HCT116 (cell line): ENCODE measurements at regions not wholly inside any gene's neighbourhood (a gene's known extent, or its start where the extent isn't known, plus 50 kb on each side); places are given as distances from the start of the nearest gene placed in this dataset.

Source experiments
- ATAC-seq: fragments of 200-7000 bp; cut with Tn5 transposase; 2 replicates; pipeline ENCODE4 v1.9.1; 2020; ENCODE audit warnings: mild to moderate bottlenecking, moderate library complexity
- BruUV-seq: library from RNA; stranded (reverse); fragments of 400-500 nt; replicated peaks from 2 replicates; lab custom pipeline; 2021; lab: Mats Ljungman, UMichigan
- CTCF ChIA-PET: fragments of 300-600 bp; sonication (Branson Sonifier 250); formaldehyde crosslinking; loops from one replicate; lab custom pipeline; 2021; ENCODE audit warnings: antibody characterized with exemption; lab: Charles Lee
- POLR2A ChIA-PET: fragments of 300-600, 350-600 bp; sonication (Branson Sonifier 250); formaldehyde crosslinking; loops from one replicate; lab custom pipeline; 2021; ENCODE audit warnings: antibody characterized with exemption; lab: Charles Lee
- RAD21 ChIA-PET, 2 experiments: fragments of 300-600 bp; sonication (Branson Sonifier 250); formaldehyde crosslinking; loops; one replicate each; lab custom pipeline; 2023; ENCODE audit warnings: low total read pairs in 2 of 2; ENCODE audit not compliant: uncharacterized antibody in 2 of 2, unreplicated experiment in 2 of 2, low non-redundant PET in 1 of 2; lab: Charles Lee
- DNase-seq: peaks from one replicate; pipeline ENCODE4 v3.0.0-alpha.2; 2010; ENCODE audit warnings: low read depth, low spot score
- H2AFZ ChIP-seq: fragments of 200-600 bp; shearing (Covaris generic), sonication (generic); 2 replicates; pipeline ENCODE4 v1.6.1; 2017; ENCODE audit warnings: low read depth, mixed run types, mixed read lengths, antibody characterized with exemption, low read length; ENCODE audit not compliant: poor library complexity, severe bottlenecking
- H3K27ac ChIP-seq: 2 replicates; pipeline ENCODE4 v1.5.1; 2012; ENCODE audit warnings: low read depth, low read length
- H3K27me3 ChIP-seq: fragments of 200-600 bp; sonication (generic); 2 replicates; pipeline ENCODE4 v1.6.1; 2016; ENCODE audit warnings: mixed run types, low read length, mixed read lengths; ENCODE audit not compliant: insufficient read depth
- H3K36me3 ChIP-seq, 2 experiments: fragments of 200-500 bp in 1 of 2; fragments of 200-600 bp in 1 of 2; sonication (Bioruptor generic) in 1 of 2; sonication (generic) in 1 of 2; 2 replicates each; pipeline versions ENCODE4 v1.5.1 to v1.6.1; 2014 to 2016; ENCODE audit warnings: low read length in 2 of 2, inconsistent platforms in 1 of 2, mixed read lengths in 1 of 2, mixed run types in 1 of 2; ENCODE audit not compliant: insufficient read depth in 2 of 2, control insufficient read depth in 1 of 2
- H3K4me1 ChIP-seq, 2 experiments: fragments of 200-600 bp in 1 of 2; sonication (generic) in 1 of 2; 2 replicates each; pipeline versions ENCODE4 v1.5.1 to v1.6.1; 2012 to 2017; ENCODE audit warnings: low read length in 2 of 2, inconsistent platforms in 1 of 2, mild to moderate bottlenecking in 1 of 2, mixed read lengths in 1 of 2, mixed run types in 1 of 2, moderate library complexity in 1 of 2; ENCODE audit not compliant: insufficient read depth in 2 of 2, control insufficient read depth in 1 of 2
- H3K4me2 ChIP-seq: fragments of 200-600 bp; sonication (generic); 2 replicates; pipeline ENCODE4 v1.6.1; 2017; ENCODE audit warnings: mixed run types, low read length, mixed read lengths
- H3K4me3 ChIP-seq, 2 experiments: fragments of 200-600 bp in 1 of 2; sonication (generic) in 1 of 2; replicated peaks in 1 of 2; 2 replicates each; pipeline ENCODE4 v1.5.1; 2011 to 2016; ENCODE audit warnings: low read length in 2 of 2, control low read depth in 1 of 2, low read depth in 1 of 2, mild to moderate bottlenecking in 1 of 2, mixed read lengths in 1 of 2, mixed run types in 1 of 2
- H3K79me2 ChIP-seq: fragments of 200-600 bp; sonication (generic); 2 replicates; pipeline ENCODE4 v1.6.1; 2017; ENCODE audit warnings: mild to moderate bottlenecking, mixed run types, low read length, moderate library complexity, mixed read lengths; ENCODE audit not compliant: insufficient read depth
- H3K9ac ChIP-seq: fragments of 200-600 bp; sonication (generic); 2 replicates; pipeline ENCODE4 v1.6.1; 2016; ENCODE audit warnings: low read length, mixed read lengths
- H3K9me2 ChIP-seq: fragments of 200-600 bp; sonication (generic), shearing (Covaris generic); 2 replicates; pipeline ENCODE4 v1.6.1; 2017; ENCODE audit warnings: mixed run types, mild to moderate bottlenecking, moderate library complexity; ENCODE audit not compliant: insufficient read depth
- H3K9me3 ChIP-seq, 2 experiments: fragments of 200-500 bp in 1 of 2; fragments of 200-600 bp in 1 of 2; sonication (Bioruptor generic) in 1 of 2; sonication (generic) in 1 of 2; 2 replicates each; pipeline ENCODE4 v1.6.1; 2014 to 2017; ENCODE audit warnings: low read length in 2 of 2, mixed read lengths in 2 of 2, inconsistent platforms in 1 of 2, low read depth in 1 of 2, mild to moderate bottlenecking in 1 of 2, mixed run types in 1 of 2, moderate library complexity in 1 of 2; ENCODE audit not compliant: control insufficient read depth in 1 of 2, insufficient read depth in 1 of 2
- H4K20me1 ChIP-seq: fragments of 200-600 bp; sonication (generic), shearing (Covaris generic); 2 replicates; pipeline ENCODE4 v1.6.1; 2017; ENCODE audit warnings: mixed run types, mild to moderate bottlenecking, moderate library complexity; ENCODE audit not compliant: insufficient read depth
- ATF3 ChIP-seq: IDR thresholded peaks from 2 replicates; pipeline ENCODE4 v1.6.1; 2012
- CTCF ChIP-seq, 3 experiments: fragments of 200-600 bp in 1 of 3; sonication (generic) in 1 of 3; IDR thresholded peaks in 2 of 3; conservative IDR thresholded peaks in 1 of 3; 2 replicates each; pipeline ENCODE4 v1.5.1; 2012 to 2017; ENCODE audit warnings: low read depth in 2 of 3, low read length in 2 of 3, antibody characterized with exemption in 1 of 3, borderline replicate concordance in 1 of 3, control low read depth in 1 of 3, mild to moderate bottlenecking in 1 of 3, mixed read lengths in 1 of 3, mixed run types in 1 of 3, moderate library complexity in 1 of 3; ENCODE audit not compliant: insufficient read depth in 1 of 3
- ELF1 ChIP-seq: IDR thresholded peaks from 2 replicates; pipeline ENCODE4 v1.6.1; 2012; ENCODE audit warnings: low read depth, borderline replicate concordance
- EZH2 ChIP-seq: fragments of 200-600 bp; sonication (generic); IDR thresholded peaks from 2 replicates; pipeline ENCODE4 v1.6.1; 2017; ENCODE audit warnings: antibody characterized with exemption, mixed run types
- EZH2phosphoT487 ChIP-seq: fragments of 200-600 bp; IDR thresholded peaks from 2 replicates; pipeline ENCODE4 v1.6.1; 2018; ENCODE audit warnings: antibody characterized with exemption, borderline replicate concordance
- RAD21 ChIP-seq: IDR thresholded peaks from 2 replicates; pipeline ENCODE4 v1.6.1; 2012; ENCODE audit warnings: low read depth, mild to moderate bottlenecking
- REST ChIP-seq: IDR thresholded peaks from 2 replicates; pipeline ENCODE4 v1.6.1; 2012; ENCODE audit warnings: low read depth
- TCF7L2 ChIP-seq: IDR thresholded peaks from 2 replicates; pipeline ENCODE4 v1.7.0; 2011; ENCODE audit warnings: borderline replicate concordance, inconsistent platforms; ENCODE audit not compliant: insufficient read depth, insufficient read length; ENCODE audit errors: extremely low read depth
- YY1 ChIP-seq: IDR thresholded peaks from 2 replicates; pipeline ENCODE4 v1.6.1; 2011; ENCODE audit warnings: low read length, low read depth, moderate library complexity, mild to moderate bottlenecking; ENCODE audit not compliant: insufficient replicate concordance; ENCODE audit errors: extremely low read depth
- ZBTB33 ChIP-seq: IDR thresholded peaks from 2 replicates; pipeline ENCODE4 v1.6.1; 2011; ENCODE audit warnings: mild to moderate bottlenecking, low read length, moderate library complexity; ENCODE audit not compliant: insufficient replicate concordance; ENCODE audit errors: extremely low read depth
- intact Hi-C: fragments of 100-400 bp; cut with micrococcal nuclease; formaldehyde crosslinking; loops from 2 replicates; pipeline ENCODE4 v1.10.0; 2022

GRCh38 chr10:64555666-64556065 lies 1034.5 kb downstream of the REEP3 start:
- ChIA-PET CTCF (no interaction called here), RAD21 (no interaction called here), POLR2A (no interaction called here)
- H3K4me2 ChIP-seq: no peak overlapping the region
- no peak overlapping the region for H3K9ac ChIP-seq
- no peaks in the 10 kb centered on the region for H3K27me3 ChIP-seq
- H3K9me2 ChIP-seq: no peaks in the 10 kb centered on the region
- H3K9me3 ChIP-seq: no peaks in the 10 kb centered on the region
- H3K36me3 ChIP-seq: no peaks in the 10 kb centered on the region
- H3K27ac ChIP-seq: no peak overlapping the region
- H3K79me2 ChIP-seq: no peaks in the 10 kb centered on the region
- BruUV-seq: no TSS peak
- H3K4me1 ChIP-seq: no peaks in the 10 kb centered on the region
- no peak for ATAC-seq
- H4K20me1 ChIP-seq: no peaks in the 10 kb centered on the region
- no peak for DNase-seq
- no peak overlapping the region for H3K4me3 ChIP-seq
- intact Hi-C loops: no loop called here
- no peak overlapping the region for H2AFZ ChIP-seq
- TF ChIP-seq CTCF (IDR thresholded peaks at IDR 0.05 in 2 of 3, conservative IDR thresholded peaks at IDR 0.05 in 1 of 3; ENCODE audit: borderline replicate concordance in 1 of 3, insufficient read depth in 1 of 3, low read depth in 2 of 3, low read length in 2 of 3) (no peak), EZH2phosphoT487 (no peak), REST (no peak), ZBTB33 (no peak), ELF1 (no peak), TCF7L2 (no peak), RAD21 (no peak), EZH2 (no peak), ATF3 (no peak), YY1 (no peak)
- TF ChIP-seq, all 23 proteins: peak for 0
